ENCODE measurements at regions not wholly inside any gene's neighbourhood (a gene's known extent, or its start where the extent isn't known, plus 50 kb on each side); places are given as distances from the start of the nearest gene placed in this dataset.

DNA sequence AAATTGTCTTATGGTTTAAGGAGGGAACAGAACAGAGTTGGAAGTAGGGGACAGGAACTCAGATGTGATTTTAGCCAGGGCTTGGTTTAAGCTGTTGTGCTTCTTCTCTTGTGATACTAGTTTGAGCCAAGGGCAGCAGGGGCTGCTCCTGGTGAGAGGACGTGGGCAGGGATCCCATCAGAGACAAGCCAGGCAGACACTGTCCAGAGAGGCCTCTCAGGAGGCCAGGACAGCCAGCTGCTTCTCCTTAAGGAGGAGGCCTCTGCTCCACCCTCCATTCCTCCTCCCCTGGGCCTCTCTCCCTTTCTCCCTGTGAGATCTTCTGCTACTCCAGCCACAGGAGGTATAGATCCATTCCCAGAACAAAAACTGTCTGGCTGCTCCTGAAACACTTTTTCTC is 108.4 kb upstream of the MLN start:
- no peaks in the 10 kb centered on the region for H3K4me1 ChIP-seq (ENCODE audit: insufficient read depth, low read length, poor library complexity, severe bottlenecking)
- DNase-seq (ENCODE audit: low spot score) = no peak
- BruUV-seq (replicated peaks) = no TSS peak
- CTCF ChIA-PET (ENCODE audit: unreplicated experiment) = no interaction called here
- H3K4me2 ChIP-seq (ENCODE audit: low read length) = no peak overlapping the region
- POLR2A ChIA-PET = no interaction called here
- no peaks in the 10 kb centered on the region for H3K36me3 ChIP-seq (ENCODE audit: insufficient read depth, low read length)
- TF ChIP-seq EZH2phosphoT487 (IDR thresholded peaks at IDR 0.05; ENCODE audit: borderline replicate concordance, low read depth, low read length) = no peak
- TF ChIP-seq, protein P1, sequence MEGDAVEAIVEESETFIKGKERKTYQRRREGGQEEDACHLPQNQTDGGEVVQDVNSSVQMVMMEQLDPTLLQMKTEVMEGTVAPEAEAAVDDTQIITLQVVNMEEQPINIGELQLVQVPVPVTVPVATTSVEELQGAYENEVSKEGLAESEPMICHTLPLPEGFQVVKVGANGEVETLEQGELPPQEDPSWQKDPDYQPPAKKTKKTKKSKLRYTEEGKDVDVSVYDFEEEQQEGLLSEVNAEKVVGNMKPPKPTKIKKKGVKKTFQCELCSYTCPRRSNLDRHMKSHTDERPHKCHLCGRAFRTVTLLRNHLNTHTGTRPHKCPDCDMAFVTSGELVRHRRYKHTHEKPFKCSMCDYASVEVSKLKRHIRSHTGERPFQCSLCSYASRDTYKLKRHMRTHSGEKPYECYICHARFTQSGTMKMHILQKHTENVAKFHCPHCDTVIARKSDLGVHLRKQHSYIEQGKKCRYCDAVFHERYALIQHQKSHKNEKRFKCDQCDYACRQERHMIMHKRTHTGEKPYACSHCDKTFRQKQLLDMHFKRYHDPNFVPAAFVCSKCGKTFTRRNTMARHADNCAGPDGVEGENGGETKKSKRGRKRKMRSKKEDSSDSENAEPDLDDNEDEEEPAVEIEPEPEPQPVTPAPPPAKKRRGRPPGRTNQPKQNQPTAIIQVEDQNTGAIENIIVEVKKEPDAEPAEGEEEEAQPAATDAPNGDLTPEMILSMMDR (conservative IDR thresholded peaks at IDR 0.05; ENCODE audit: low read length) = no peak
- no peak overlapping the region for H3K4me3 ChIP-seq (ENCODE audit: low read depth, low read length, poor library complexity, severe bottlenecking)
- H3K27ac ChIP-seq (ENCODE audit: low read depth, low read length, poor library complexity, severe bottlenecking) = no peak overlapping the region
- no peaks in the 10 kb centered on the region for H3K9me3 ChIP-seq (ENCODE audit: low read length)
- no peaks in the 10 kb centered on the region for H4K20me1 ChIP-seq (ENCODE audit: insufficient read depth, low read length)
- H3K79me2 ChIP-seq (ENCODE audit: insufficient read depth, low read depth, low read length) = no peaks in the 10 kb centered on the region
- intact Hi-C loops (cut with micrococcal nuclease; ENCODE audit: unreplicated experiment) = no loop called here
- H3K9me2 ChIP-seq (ENCODE audit: insufficient read depth, low read length) = no peaks in the 10 kb centered on the region
- no peak overlapping the region for H2AFZ ChIP-seq (ENCODE audit: low read length)

DNA sequence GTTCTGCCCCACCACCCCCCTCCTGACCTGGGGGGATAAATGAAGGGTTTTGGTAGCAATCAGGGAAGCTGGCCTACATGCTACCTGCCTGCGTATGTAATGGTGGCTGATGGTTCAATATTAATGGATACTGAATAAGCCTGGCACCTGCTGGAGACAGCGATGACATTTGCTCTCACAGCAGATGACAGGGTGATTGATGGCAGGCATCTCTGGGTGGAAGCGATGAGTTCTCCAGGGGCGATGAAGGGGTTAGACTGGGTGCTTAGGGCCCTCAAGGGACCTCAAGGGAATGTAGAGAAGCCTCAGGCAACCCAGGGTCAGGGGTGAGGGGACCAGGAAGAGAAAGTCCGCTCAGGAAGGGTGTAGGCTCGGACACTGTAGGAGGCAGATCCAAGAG is 107.7 kb upstream of the MLN start:
- Histone ChIP-seq H3K79me2 (ENCODE audit: insufficient read depth, low read depth, low read length) (no peaks in the 10 kb centered on the region), H3K4me2 (ENCODE audit: low read length) (no peak overlapping the region), H3K36me3 (ENCODE audit: insufficient read depth, low read length) (no peaks in the 10 kb centered on the region), H3K9me3 (ENCODE audit: low read length) (no peaks in the 10 kb centered on the region), H4K20me1 (ENCODE audit: insufficient read depth, low read length) (no peaks in the 10 kb centered on the region), H3K27ac (ENCODE audit: low read depth, low read length, poor library complexity, severe bottlenecking) (no peak overlapping the region), H2AFZ (ENCODE audit: low read length) (no peak overlapping the region), H3K4me1 (ENCODE audit: insufficient read depth, low read length, poor library complexity, severe bottlenecking) (no peaks in the 10 kb centered on the region), H3K4me3 (ENCODE audit: low read depth, low read length, poor library complexity, severe bottlenecking) (no peak overlapping the region), H3K9me2 (ENCODE audit: insufficient read depth, low read length) (no peaks in the 10 kb centered on the region)
- TF ChIP-seq EZH2phosphoT487 (IDR thresholded peaks at IDR 0.05; ENCODE audit: borderline replicate concordance, low read depth, low read length) = no peak
- TF ChIP-seq, protein P1 (conservative IDR thresholded peaks at IDR 0.05; ENCODE audit: low read length) = no peak
- intact Hi-C loops (cut with micrococcal nuclease; ENCODE audit: unreplicated experiment) = no loop called here
- ChIA-PET POLR2A (no interaction called here), CTCF (ENCODE audit: unreplicated experiment) (no interaction called here)
- no TSS peak for BruUV-seq (replicated peaks)
- DNase-seq (ENCODE audit: low spot score) = no peak

DNA sequence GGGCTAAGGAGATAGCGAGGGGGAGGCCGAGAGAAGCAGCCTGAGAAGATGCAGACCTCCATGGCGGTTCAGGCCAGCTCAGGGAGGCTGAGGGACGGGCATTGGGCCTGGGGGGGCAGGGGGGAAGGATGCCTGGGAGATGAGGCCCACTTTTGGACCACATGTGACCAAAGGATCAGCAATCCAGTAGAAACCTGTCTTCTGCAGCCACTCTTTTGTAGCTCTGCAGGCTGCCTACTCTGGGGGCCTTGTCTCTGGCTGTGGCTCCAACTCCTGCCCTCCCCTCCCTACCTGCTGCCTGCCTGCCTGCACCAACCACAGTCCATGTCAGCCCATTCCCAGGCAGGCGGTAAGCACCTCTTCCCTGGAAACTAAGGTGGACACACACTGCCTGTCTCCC is 106.8 kb upstream of the MLN start:
- Histone ChIP-seq H3K4me2 (ENCODE audit: low read length) (no peak overlapping the region), H3K4me3 (ENCODE audit: low read depth, low read length, poor library complexity, severe bottlenecking) (no peak overlapping the region), H3K79me2 (ENCODE audit: insufficient read depth, low read depth, low read length) (no peaks in the 10 kb centered on the region), H3K9me2 (ENCODE audit: insufficient read depth, low read length) (no peaks in the 10 kb centered on the region), H3K36me3 (ENCODE audit: insufficient read depth, low read length) (no peaks in the 10 kb centered on the region), H2AFZ (ENCODE audit: low read length) (no peak overlapping the region), H3K4me1 (ENCODE audit: insufficient read depth, low read length, poor library complexity, severe bottlenecking) (no peaks in the 10 kb centered on the region), H3K9me3 (ENCODE audit: low read length) (no peaks in the 10 kb centered on the region), H3K27ac (ENCODE audit: low read depth, low read length, poor library complexity, severe bottlenecking) (no peak overlapping the region), H4K20me1 (ENCODE audit: insufficient read depth, low read length) (no peaks in the 10 kb centered on the region)
- TF ChIP-seq, protein P1 (conservative IDR thresholded peaks at IDR 0.05; ENCODE audit: low read length) = no peak
- no peak for TF ChIP-seq EZH2phosphoT487 (IDR thresholded peaks at IDR 0.05; ENCODE audit: borderline replicate concordance, low read depth, low read length)
- intact Hi-C loops (cut with micrococcal nuclease; ENCODE audit: unreplicated experiment) = no loop called here
- CTCF ChIA-PET (ENCODE audit: unreplicated experiment) = no interaction called here
- DNase-seq (ENCODE audit: low spot score) = no peak
- POLR2A ChIA-PET = no interaction called here
- no TSS peak for BruUV-seq (replicated peaks)
